ENCODE measurements at regions not wholly inside any gene's neighbourhood (a gene's known extent, or its start where the extent isn't known, plus 50 kb on each side); places are given as distances from the start of the nearest gene placed in this dataset.

DNA sequence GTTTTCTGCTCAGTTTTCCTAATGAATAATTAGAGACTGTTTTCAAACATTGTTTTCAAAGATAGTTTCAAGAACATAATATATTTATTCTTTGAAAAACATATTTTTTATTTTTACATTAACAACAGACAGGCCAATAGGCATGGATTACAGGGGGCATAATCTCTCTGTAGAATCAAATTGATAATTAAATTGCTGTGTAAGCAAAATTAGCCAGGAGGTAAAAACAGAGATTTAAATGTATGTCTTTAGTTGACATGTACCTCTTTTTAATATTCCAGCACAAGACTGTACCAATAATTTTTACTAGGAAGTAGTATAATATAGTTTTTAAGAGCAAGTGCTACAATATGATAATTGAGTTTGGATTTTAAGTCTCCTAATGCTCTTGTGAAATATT lies 1444.5 kb downstream of the BRINP3 start:
- TF ChIP-seq OSR1 (CRISPR knock-in tag; IDR thresholded peaks at IDR 0.05): no peak
- ATAC-seq: no peak

GRCh38 chr1:189036628-189037027 lies 1441.0 kb downstream of the BRINP3 start:
- no peak for ATAC-seq

DNA sequence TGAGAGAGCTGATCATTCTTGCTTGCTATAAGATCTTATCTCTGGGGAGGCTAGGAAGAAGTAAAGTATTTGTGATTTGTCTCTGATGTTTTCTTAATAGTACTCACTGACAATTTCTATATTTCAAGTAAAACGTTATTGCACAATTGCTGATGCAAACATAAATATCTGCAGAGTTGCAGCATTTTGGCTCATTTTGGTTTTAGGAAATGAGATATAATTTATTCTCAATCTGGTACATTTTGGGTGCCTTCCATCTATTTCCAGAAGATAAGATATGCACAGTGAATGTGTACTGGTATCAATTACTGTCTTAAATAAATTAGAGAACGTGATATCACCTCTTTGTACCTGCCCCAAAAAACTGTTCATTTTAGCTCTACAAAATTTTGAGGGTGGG lies 1431.5 kb downstream of the BRINP3 start:
- TF ChIP-seq PPARA (CRISPR knock-in tag; IDR thresholded peaks at IDR 0.05; ENCODE audit: borderline replicate concordance) (no peak), TOX (CRISPR knock-in tag; IDR thresholded peaks at IDR 0.05; ENCODE audit: borderline replicate concordance) (no peak), ZNF70 (CRISPR knock-in tag; IDR thresholded peaks at IDR 0.05) (no peak), ARNTL (CRISPR knock-in tag; IDR thresholded peaks at IDR 0.05; ENCODE audit: borderline replicate concordance, low read depth) (no peak), ZNF8 (CRISPR knock-in tag; IDR thresholded peaks at IDR 0.05) (no peak), ZNF565 (CRISPR knock-in tag; conservative IDR thresholded peaks at IDR 0.05; ENCODE audit: low read depth) (no peak), PATZ1 (CRISPR knock-in tag; IDR thresholded peaks at IDR 0.05; ENCODE audit: borderline replicate concordance) (no peak), ESRRG (CRISPR knock-in tag; IDR thresholded peaks at IDR 0.05) (no peak), OSR1 (CRISPR knock-in tag; IDR thresholded peaks at IDR 0.05) (no peak), ZC3H10 (CRISPR knock-in tag; IDR thresholded peaks at IDR 0.05) (no peak), CSDC2 (CRISPR knock-in tag; IDR thresholded peaks at IDR 0.05) (no peak), TCF4 (CRISPR knock-in tag; IDR thresholded peaks at IDR 0.05; ENCODE audit: borderline replicate concordance) (no peak)
- no peak for ATAC-seq

More at GRCh38 chr1:189036628-189037027, 1441.0 kb downstream of the BRINP3 start:
- TF ChIP-seq OSR1 (CRISPR knock-in tag; IDR thresholded peaks at IDR 0.05) (no peak), ISL1 (CRISPR knock-in tag; IDR thresholded peaks at IDR 0.05) (no peak), ZNF8 (CRISPR knock-in tag; IDR thresholded peaks at IDR 0.05) (no peak), ZNF565 (CRISPR knock-in tag; conservative IDR thresholded peaks at IDR 0.05; ENCODE audit: low read depth) (no peak), ZC3H10 (CRISPR knock-in tag; IDR thresholded peaks at IDR 0.05) (no peak), TOX (CRISPR knock-in tag; IDR thresholded peaks at IDR 0.05; ENCODE audit: borderline replicate concordance) (no peak), PPARA (CRISPR knock-in tag; IDR thresholded peaks at IDR 0.05; ENCODE audit: borderline replicate concordance) (no peak), CSDC2 (CRISPR knock-in tag; IDR thresholded peaks at IDR 0.05) (no peak), ZFP30 (CRISPR knock-in tag; IDR thresholded peaks at IDR 0.05) (no peak), BACH2 (CRISPR knock-in tag; IDR thresholded peaks at IDR 0.05; ENCODE audit: borderline replicate concordance) (no peak), RARB (CRISPR knock-in tag; IDR thresholded peaks at IDR 0.05) (no peak), PATZ1 (CRISPR knock-in tag; IDR thresholded peaks at IDR 0.05; ENCODE audit: borderline replicate concordance) (no peak), ZNF70 (CRISPR knock-in tag; IDR thresholded peaks at IDR 0.05) (no peak), SNAI2 (CRISPR knock-in tag; IDR thresholded peaks at IDR 0.05) (no peak)

GRCh38 chr1:189084811-189085210 lies 1392.9 kb downstream of the BRINP3 start:
- TF ChIP-seq ZFP30 (CRISPR knock-in tag; IDR thresholded peaks at IDR 0.05) (no peak), ZNF565 (CRISPR knock-in tag; conservative IDR thresholded peaks at IDR 0.05; ENCODE audit: low read depth) (no peak), ARNTL (CRISPR knock-in tag; IDR thresholded peaks at IDR 0.05; ENCODE audit: borderline replicate concordance, low read depth) (no peak), PATZ1 (CRISPR knock-in tag; IDR thresholded peaks at IDR 0.05; ENCODE audit: borderline replicate concordance) (no peak), ISL1 (CRISPR knock-in tag; IDR thresholded peaks at IDR 0.05) (no peak), PPARA (CRISPR knock-in tag; IDR thresholded peaks at IDR 0.05; ENCODE audit: borderline replicate concordance) (no peak), RARB (CRISPR knock-in tag; IDR thresholded peaks at IDR 0.05) (no peak)
- TF ChIP-seq, protein P1, sequence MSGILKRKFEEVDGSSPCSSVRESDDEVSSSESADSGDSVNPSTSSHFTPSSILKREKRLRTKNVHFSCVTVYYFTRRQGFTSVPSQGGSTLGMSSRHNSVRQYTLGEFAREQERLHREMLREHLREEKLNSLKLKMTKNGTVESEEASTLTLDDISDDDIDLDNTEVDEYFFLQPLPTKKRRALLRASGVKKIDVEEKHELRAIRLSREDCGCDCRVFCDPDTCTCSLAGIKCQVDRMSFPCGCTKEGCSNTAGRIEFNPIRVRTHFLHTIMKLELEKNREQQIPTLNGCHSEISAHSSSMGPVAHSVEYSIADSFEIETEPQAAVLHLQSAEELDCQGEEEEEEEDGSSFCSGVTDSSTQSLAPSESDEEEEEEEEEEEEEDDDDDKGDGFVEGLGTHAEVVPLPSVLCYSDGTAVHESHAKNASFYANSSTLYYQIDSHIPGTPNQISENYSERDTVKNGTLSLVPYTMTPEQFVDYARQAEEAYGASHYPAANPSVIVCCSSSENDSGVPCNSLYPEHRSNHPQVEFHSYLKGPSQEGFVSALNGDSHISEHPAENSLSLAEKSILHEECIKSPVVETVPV (CRISPR knock-in tag; IDR thresholded peaks at IDR 0.05): no peak
- no peak for ATAC-seq

GRCh38 chr1:189103956-189104355 lies 1373.7 kb downstream of the BRINP3 start:
- no peak for ATAC-seq
- TF ChIP-seq, protein P1 (CRISPR knock-in tag; IDR thresholded peaks at IDR 0.05): no peak
- no peak for TF ChIP-seq ZFP30 (CRISPR knock-in tag; IDR thresholded peaks at IDR 0.05)
- TF ChIP-seq ZC3H10 (CRISPR knock-in tag; IDR thresholded peaks at IDR 0.05): no peak
- TF ChIP-seq CREB5 (CRISPR knock-in tag; IDR thresholded peaks at IDR 0.05; ENCODE audit: low read depth): no peak
- no peak for TF ChIP-seq BACH2 (CRISPR knock-in tag; IDR thresholded peaks at IDR 0.05; ENCODE audit: borderline replicate concordance)
- no peak for TF ChIP-seq PPARA (CRISPR knock-in tag; IDR thresholded peaks at IDR 0.05; ENCODE audit: borderline replicate concordance)
- TF ChIP-seq POU6F1 (CRISPR knock-in tag; IDR thresholded peaks at IDR 0.05; ENCODE audit: borderline replicate concordance, low read depth): no peak
- no peak for TF ChIP-seq OSR1 (CRISPR knock-in tag; IDR thresholded peaks at IDR 0.05)
- TF ChIP-seq ZFP3 (CRISPR knock-in tag; IDR thresholded peaks at IDR 0.05): no peak
- no peak for TF ChIP-seq ESRRG (CRISPR knock-in tag; IDR thresholded peaks at IDR 0.05)

All from SK-N-SH treated with all-trans-retinoic acid at 6 μM for 48 hours (cell line).